ENCODE measurements at regions not wholly inside any gene's neighbourhood (a gene's known extent, or its start where the extent isn't known, plus 50 kb on each side); places are given as distances from the start of the nearest gene placed in this dataset.

GRCh38 chrX:97685753-97686152 lies 802.0 kb downstream of the RPA4 start:
- no peak overlapping the region for H3K4me3 ChIP-seq (ENCODE audit: control insufficient read depth, low read depth, low read length)
- TF ChIP-seq CTCF (conservative IDR thresholded peaks at IDR 0.05; ENCODE audit: control insufficient read depth, insufficient read depth, low read depth, low read length), result peak; percentile 77
- DNase-seq (ENCODE audit: low read depth), result peak; percentile 44

- no peak for DNase-seq (ENCODE audit: low read depth)
- no peak overlapping the region for H3K4me3 ChIP-seq (ENCODE audit: control insufficient read depth, low read depth, low read length)
- no peak for TF ChIP-seq CTCF (conservative IDR thresholded peaks at IDR 0.05; ENCODE audit: control insufficient read depth, insufficient read depth, low read depth, low read length)
Observed at GRCh38 chrX:97691901-97692455, 808.3 kb downstream of the RPA4 start.

- DNase-seq (ENCODE audit: low read depth), result no peak
- TF ChIP-seq CTCF (conservative IDR thresholded peaks at IDR 0.05; ENCODE audit: control insufficient read depth, insufficient read depth, low read depth, low read length), result no peak
- H3K4me3 ChIP-seq (ENCODE audit: control insufficient read depth, low read depth, low read length), result no peak overlapping the region
Observed at GRCh38 chrX:97692575-97692974, 808.9 kb downstream of the RPA4 start.

- no peak for DNase-seq (ENCODE audit: low read depth)
- TF ChIP-seq CTCF (conservative IDR thresholded peaks at IDR 0.05; ENCODE audit: control insufficient read depth, insufficient read depth, low read depth, low read length), result no peak
- H3K4me3 ChIP-seq (ENCODE audit: control insufficient read depth, low read depth, low read length), result no peak overlapping the region
Observed at GRCh38 chrX:97700547-97700946, 816.8 kb downstream of the RPA4 start.

- TF ChIP-seq CTCF (conservative IDR thresholded peaks at IDR 0.05; ENCODE audit: control insufficient read depth, insufficient read depth, low read depth, low read length), result no peak
- no peak overlapping the region for H3K4me3 ChIP-seq (ENCODE audit: control insufficient read depth, low read depth, low read length)
- DNase-seq (ENCODE audit: low read depth), result no peak
Observed at GRCh38 chrX:97704474-97704873, 820.8 kb downstream of the RPA4 start.

- TF ChIP-seq CTCF (conservative IDR thresholded peaks at IDR 0.05; ENCODE audit: control insufficient read depth, insufficient read depth, low read depth, low read length), result no peak
- no peak overlapping the region for H3K4me3 ChIP-seq (ENCODE audit: control insufficient read depth, low read depth, low read length)
- no peak for DNase-seq (ENCODE audit: low read depth)
Observed at GRCh38 chrX:97704881-97705280, 821.2 kb downstream of the RPA4 start.

- TF ChIP-seq CTCF (conservative IDR thresholded peaks at IDR 0.05; ENCODE audit: control insufficient read depth, insufficient read depth, low read depth, low read length), result no peak
- no peak overlapping the region for H3K4me3 ChIP-seq (ENCODE audit: control insufficient read depth, low read depth, low read length)
- no peak for DNase-seq (ENCODE audit: low read depth)
Observed at GRCh38 chrX:97705936-97706335, 822.2 kb downstream of the RPA4 start.
